D341Med (cell line): ENCODE measurements at regions not wholly inside any gene's neighbourhood (a gene's known extent, or its start where the extent isn't known, plus 50 kb on each side); places are given as distances from the start of the nearest gene placed in this dataset.
"Not testable (repeated sequence)": the region's sequence is repeated elsewhere in the genome, so short reads cannot be mapped to it uniquely, and the experiment has no call there.

Experiments used
- DNase-seq: peaks from one replicate; pipeline ENCODE4 v3.0.0; 2012; ENCODE audit warnings: low spot score

DNA sequence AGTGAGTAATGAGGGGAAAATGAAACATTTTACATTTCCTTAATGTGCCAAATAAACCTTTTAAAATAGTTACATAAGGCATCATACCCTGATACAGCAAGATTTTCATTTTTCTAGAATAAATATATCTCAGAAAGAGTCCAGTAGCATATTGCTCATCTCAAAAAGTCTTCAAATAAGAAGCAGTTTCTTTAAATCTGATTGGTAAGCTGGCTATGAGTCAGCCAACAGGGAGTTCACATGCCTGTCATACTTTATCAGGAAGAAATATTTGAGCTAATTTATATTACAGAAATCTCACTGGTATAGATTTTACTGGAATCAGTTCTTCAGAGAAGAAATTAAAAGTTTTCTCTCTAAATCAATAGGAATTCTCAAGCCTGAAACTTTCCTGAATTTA lies 258.1 kb downstream of the C11orf87 start:
- DNase-seq, result no peak

- DNase-seq, result not testable (repeated sequence)
Observed at GRCh38 chr11:109682788-109683187, 260.8 kb downstream of the C11orf87 start.

- DNase-seq, result no peak
Observed at GRCh38 chr11:109695696-109696095, 273.7 kb downstream of the C11orf87 start.

- DNase-seq, result no peak
Observed at GRCh38 chr11:109696191-109696897, 274.4 kb downstream of the C11orf87 start.

DNA sequence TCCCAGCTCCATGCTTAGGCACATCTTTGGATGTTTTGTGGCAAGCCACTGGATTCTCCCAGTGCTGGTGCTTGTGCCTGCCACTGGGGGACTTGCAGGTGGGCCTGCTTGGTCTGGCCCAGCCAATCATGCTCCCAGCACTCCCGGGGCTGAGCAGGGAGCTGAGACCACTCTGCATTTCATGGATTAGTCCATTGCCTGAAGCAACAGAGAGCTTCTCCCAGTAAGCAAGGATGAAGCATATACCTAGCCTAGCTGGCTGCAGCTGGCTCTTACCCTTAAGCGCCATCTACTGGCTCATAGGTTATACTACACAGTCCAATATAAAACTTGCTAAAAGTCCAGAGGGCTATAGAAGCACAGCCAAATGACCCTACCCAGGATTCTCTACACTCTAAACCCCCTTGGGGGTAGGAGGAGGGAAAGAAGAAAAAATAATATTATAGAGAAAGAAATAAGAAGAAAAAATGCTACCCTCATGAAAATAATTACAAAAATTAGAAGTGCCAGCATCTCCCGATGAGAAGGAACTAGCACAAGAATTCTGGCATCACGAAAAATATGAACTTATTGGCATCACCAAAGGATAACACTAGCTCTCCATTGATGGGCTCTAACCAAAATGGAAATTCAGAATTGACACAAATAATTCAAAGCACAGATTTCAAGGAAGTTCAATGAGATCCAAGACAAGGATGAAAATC lies 275.3 kb downstream of the C11orf87 start:
- DNase-seq, result peak; percentile 59

DNA sequence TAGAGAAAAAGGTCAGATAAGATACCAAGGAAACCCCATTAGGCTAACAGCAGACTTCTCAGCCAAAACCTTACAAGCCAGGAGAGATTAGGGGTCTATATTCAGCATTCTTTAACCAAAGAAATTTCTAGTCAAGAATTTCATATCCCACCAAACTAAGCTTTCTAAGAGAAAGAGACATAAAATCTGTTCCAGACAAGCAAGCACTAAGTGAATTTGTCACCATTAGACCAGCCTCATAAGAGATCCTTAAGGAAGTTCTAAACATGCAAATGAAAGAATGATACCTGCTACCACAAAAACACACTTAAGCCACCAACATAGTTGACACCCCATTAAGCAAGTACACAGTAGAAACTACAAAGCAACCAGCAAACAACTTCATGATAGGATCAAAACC lies 276.2 kb downstream of the C11orf87 start:
- no peak for DNase-seq

- DNase-seq, result no peak
Observed at GRCh38 chr11:109704432-109704831, 282.4 kb downstream of the C11orf87 start.

DNA sequence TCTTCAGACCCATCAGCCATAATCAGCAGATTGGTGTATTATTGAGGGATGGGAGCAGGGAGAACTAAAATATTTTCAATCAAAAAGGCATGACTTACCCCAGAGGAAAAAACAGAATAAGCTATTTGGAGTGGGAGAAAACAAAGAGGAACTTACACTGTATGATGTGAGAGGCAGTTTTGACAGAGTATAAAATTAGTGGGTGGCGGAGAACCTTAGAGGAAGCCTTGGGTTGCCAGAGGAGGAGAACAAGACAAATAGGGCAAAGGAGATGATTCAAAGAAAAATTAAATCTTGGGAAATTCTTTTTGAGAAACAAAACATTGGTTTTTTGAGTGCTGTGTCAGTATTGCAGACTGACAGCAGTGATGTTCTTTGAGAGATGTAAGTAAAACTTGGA lies 285.0 kb downstream of the C11orf87 start:
- no peak for DNase-seq

- DNase-seq, result no peak
Observed at GRCh38 chr11:109707411-109707810, 285.4 kb downstream of the C11orf87 start.

- DNase-seq, result peak; percentile 32
Observed at GRCh38 chr11:109708184-109708583, 286.2 kb downstream of the C11orf87 start.

- DNase-seq, result not testable (repeated sequence)
Observed at GRCh38 chr11:109714444-109714843, 292.5 kb downstream of the C11orf87 start.

GRCh38 chr11:109715424-109715823 lies 293.4 kb downstream of the C11orf87 start:
- DNase-seq, result not testable (repeated sequence)

GRCh38 chr11:109726061-109726460 lies 304.1 kb downstream of the C11orf87 start:
- no peak for DNase-seq

DNA sequence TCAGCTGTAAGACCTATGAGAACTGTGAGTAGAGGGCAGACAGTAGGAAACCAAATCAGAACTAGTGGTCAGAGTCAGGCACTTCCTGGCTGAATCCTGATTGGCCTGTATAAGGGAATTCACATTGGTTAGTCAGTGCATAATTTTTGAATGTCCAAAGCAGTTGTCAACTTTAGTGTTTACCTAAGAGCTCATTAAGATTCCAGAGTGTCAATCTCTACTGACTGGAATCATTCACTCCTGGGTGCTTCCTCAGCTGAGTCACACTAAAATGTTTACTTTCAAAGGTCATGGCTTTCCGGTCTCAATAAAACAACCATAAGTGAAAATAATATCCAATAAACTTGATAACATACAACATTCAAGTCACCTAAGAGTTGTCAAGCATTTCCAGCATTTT lies 306.1 kb downstream of the C11orf87 start:
- DNase-seq, result no peak

DNA sequence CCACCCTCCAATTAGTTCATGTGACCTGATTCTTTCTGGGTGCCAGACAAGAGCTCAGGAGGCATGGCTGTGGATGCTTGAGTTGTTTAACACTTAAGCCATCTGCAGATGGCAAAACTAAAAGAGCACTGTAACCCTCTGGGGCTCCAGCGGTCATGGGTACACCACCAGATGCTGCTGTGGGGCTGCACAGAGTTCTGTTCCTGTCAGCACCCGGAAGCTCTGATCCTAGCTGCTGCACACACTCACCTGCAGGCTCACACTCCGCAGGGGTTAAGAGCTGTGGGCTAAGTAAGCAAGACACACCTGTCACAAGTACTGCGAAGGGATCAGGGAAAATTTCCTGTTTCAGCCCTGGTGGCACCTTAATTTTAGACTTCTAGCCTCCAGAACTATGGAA lies 307.8 kb downstream of the C11orf87 start:
- no peak for DNase-seq

- DNase-seq, result no peak
Observed at GRCh38 chr11:109730669-109731068, 308.7 kb downstream of the C11orf87 start.

- DNase-seq, result no peak
Observed at GRCh38 chr11:109731451-109731850, 309.5 kb downstream of the C11orf87 start.

DNA sequence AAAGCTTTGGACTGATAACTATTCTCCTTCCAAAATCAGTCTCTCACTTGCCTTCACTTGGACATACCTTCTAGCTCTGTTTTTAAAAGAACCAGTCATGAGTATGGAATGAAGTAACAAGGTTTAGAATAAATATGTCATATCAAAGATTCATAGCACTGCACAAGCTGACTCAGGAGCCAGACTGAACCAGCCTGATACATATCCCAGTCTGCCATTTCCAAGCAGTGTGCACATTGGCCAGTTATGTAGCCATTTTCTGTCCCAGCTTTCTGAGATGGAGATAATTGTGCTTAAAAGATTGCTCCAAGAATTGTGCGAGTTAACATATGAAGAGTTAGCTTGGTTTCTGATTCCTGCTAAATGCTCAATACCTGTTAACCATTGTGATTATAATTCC lies 311.3 kb downstream of the C11orf87 start:
- no peak for DNase-seq

DNA sequence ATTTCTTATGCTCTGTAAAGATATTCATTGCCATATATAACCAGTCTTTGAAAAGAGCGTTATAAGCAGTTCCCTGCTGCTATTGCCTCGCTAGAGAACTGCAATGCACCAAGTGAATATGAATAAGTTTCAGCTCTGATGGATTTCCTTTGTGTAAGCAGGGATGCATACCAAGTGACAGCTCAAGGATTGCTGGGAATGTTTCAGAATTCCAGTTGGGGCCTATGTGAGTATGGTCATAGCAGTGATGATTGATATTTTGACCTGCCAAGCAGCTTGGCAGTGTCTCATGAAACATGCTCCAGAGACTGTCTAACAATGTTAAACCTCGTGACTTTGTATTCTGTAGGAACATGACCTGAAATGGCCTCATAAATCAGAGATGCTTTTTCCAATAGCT lies 312.6 kb downstream of the C11orf87 start:
- DNase-seq, result no peak

- DNase-seq, result no peak
Observed at GRCh38 chr11:109735128-109735527, 313.1 kb downstream of the C11orf87 start.

DNA sequence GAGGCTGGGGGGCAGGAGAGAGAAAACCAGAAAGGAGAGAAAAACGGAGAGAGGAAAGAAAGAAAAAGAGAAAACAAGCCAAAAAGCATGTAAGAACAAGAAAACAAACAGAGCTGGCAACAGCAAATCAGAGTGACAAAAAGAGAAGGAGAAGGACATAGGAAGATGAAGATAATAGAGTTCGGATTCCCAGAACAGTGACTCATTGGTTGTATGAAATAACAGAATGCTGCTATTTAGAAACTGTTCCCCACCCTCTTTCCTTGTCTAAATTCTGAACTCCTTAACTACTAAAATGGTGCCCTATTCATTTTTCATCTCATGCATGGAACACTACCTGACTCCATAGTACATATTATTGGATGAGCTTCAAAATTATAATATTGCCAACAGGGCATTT lies 317.4 kb downstream of the C11orf87 start:
- no peak for DNase-seq

DNA sequence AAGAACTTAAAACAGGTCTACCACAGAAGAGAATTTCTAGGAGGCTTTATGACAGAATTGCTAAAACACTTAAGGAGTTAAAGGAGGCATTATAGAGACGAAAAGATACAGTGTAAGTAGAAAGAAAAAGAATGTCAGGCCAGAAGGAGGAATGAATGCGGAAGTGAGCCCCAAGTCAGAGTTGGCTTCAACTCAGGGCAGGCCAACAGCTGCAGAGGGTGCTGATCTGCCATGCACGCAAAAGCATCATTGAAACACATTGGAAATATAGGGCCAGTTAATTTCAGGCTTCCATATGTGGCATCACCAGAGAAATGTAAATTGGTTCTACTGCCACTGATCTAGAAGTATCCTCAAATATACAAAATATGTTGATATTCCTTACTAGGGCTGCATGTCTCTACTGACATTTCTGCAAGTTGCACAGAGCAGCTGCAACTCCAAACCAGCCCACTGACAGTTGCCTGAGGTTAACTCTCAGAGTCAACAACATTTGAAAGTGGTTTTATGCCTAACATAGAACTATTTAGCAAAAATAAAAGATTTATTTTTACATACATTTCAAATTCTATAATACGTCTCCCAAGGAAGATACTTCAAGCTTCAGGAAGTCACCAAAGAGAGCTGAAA lies 324.1 kb downstream of the C11orf87 start:
- DNase-seq, result no peak

DNA sequence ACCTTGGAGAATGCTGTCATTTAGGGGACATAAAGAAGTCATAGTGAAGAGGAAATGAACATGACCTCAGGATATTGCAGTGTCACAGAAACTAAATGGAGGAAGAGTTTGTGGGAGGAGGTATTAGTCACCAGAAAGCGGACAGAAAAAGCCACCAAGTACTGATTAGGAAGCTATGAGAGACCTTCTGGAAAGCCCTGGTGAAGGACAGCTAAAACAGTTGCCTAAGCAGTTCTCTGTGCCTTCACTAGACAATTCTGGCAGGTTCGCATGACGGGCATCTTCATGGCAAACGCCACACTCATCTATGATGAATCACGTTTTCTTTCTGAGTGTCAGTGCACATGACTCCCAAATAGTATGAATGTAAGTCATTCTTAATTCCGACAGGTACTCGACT lies 325.8 kb downstream of the C11orf87 start:
- no peak for DNase-seq
